CD4-positive, alpha-beta T cell (primary cell): ENCODE measurements at regions not wholly inside any gene's neighbourhood (a gene's known extent, or its start where the extent isn't known, plus 50 kb on each side); places are given as distances from the start of the nearest gene placed in this dataset.

Experiments used
- ATAC-seq: fragments of 200-7000 bp; cut with Tn5 transposase; one replicate; pipeline ENCODE4 v1.10.0; 2022; ENCODE audit warnings: mild to moderate bottlenecking; ENCODE audit not compliant: poor library complexity
- CTCF ChIA-PET: fragments of 350-600 bp; sonication (Branson Sonifier 250); formaldehyde crosslinking; loops from one replicate; lab custom pipeline; 2021; ENCODE audit warnings: antibody characterized with exemption, inconsistent platforms; lab: Charles Lee
- POLR2A ChIA-PET: fragments of 350-600 bp; sonication (Branson Sonifier 250); formaldehyde crosslinking; loops from one replicate; lab custom pipeline; 2021; ENCODE audit warnings: antibody characterized with exemption, inconsistent platforms; lab: Charles Lee
- DNase-seq, 14 experiments: peaks; one replicate each; pipeline ENCODE4 v3.0.0-alpha.2; 2013 to 2020; ENCODE audit warnings: mixed read lengths in 2 of 14
- H3K27ac ChIP-seq, 2 donors: one replicate each; pipeline versions ENCODE4 v1.5.1 to v1.7.0; 2013; ENCODE audit warnings: low read length in 2 of 2, low read depth in 1 of 2, mild to moderate bottlenecking in 1 of 2
- H3K27me3 ChIP-seq, 2 experiments: 1 replicate in 1 of 2; 2 replicates in 1 of 2; pipeline versions ENCODE4 v1.6.1 to v1.7.0; 2013; ENCODE audit warnings: low read length in 2 of 2, control low read depth in 1 of 2, mild to moderate bottlenecking in 1 of 2, moderate library complexity in 1 of 2; ENCODE audit not compliant: insufficient read depth in 2 of 2, control insufficient read depth in 1 of 2
- H3K36me3 ChIP-seq: one replicate; pipeline ENCODE4 v1.6.1; 2013; ENCODE audit warnings: low read length, control low read depth; ENCODE audit not compliant: insufficient read depth
- H3K4me1 ChIP-seq: one replicate; pipeline ENCODE4 v1.6.1; 2013; ENCODE audit warnings: low read length, control low read depth; ENCODE audit not compliant: insufficient read depth
- H3K4me3 ChIP-seq: one replicate; pipeline ENCODE4 v1.5.1; 2013; ENCODE audit warnings: mild to moderate bottlenecking, low read length, moderate library complexity
- H3K9me3 ChIP-seq, 2 experiments: 1 replicate in 1 of 2; 2 replicates in 1 of 2; pipeline versions ENCODE4 v1.6.1 to v1.7.0; 2013; ENCODE audit warnings: low read length in 2 of 2, mild to moderate bottlenecking in 2 of 2, control low read depth in 1 of 2, moderate library complexity in 1 of 2; ENCODE audit not compliant: control insufficient read depth in 1 of 2, insufficient read depth in 1 of 2
- H3K27ac Mint-ChIP-seq: one replicate; pipeline ENCODE4 v1.8.0; 2020; ENCODE audit warnings: mixed read lengths
- H3K27me3 Mint-ChIP-seq: one replicate; pipeline ENCODE4 v1.8.0; 2021; ENCODE audit warnings: mixed read lengths
- H3K36me3 Mint-ChIP-seq: one replicate; pipeline ENCODE4 v1.8.0; 2021; ENCODE audit warnings: low read depth, mixed read lengths
- H3K4me1 Mint-ChIP-seq: one replicate; pipeline ENCODE4 v1.8.0; 2021; ENCODE audit warnings: low read depth, mixed read lengths
- H3K4me3 Mint-ChIP-seq: one replicate; pipeline ENCODE4 v1.8.0; 2020; ENCODE audit warnings: mild to moderate bottlenecking, mixed read lengths
- H3K9me3 Mint-ChIP-seq: one replicate; pipeline ENCODE4 v1.8.0; 2020; ENCODE audit warnings: mixed read lengths
- intact Hi-C, 2 experiments: fragments of 100-400 bp; cut with DNase I in 1 of 2; cut with micrococcal nuclease in 1 of 2; formaldehyde crosslinking; loops; one replicate each; pipeline versions ENCODE4 v1.15.1 to v1.9.0; 2023 to 2025; cut with DNase I, micrococcal nuclease
- TF ChIP-seq, protein P1 (sequence below): fragments of 200-600 bp; IDR thresholded peaks from one replicate; pipeline ENCODE4 v1.8.0; 2022; ENCODE audit warnings: antibody characterized with exemption, mild to moderate bottlenecking

DNA sequence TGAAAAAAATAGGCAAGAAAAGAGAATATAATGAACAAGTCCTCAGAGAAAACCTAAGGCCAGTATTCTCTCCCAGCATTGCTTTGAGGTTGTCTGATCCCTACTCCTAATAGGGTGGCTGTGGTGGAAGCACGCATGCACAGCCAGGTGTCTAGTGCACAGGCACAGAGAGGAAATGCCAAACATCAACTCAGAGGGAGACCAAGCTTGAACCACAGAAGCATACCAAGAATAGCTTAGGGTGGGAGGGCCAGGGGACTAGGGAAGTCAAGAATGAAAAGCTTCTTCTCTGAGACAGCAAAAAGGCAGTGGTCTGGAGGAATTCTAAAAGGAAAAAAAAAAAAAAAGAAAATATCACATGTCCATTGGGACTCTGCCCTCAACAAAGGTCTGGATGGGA, 244.1 kb upstream of the API5 start:
- peaks cover 0 to 4% of the 10 kb centered on the region in 2 experiments for H3K9me3 ChIP-seq
- no peak for DNase-seq
- no peak overlapping the region for H3K4me3 ChIP-seq
- CTCF ChIA-PET, result no interaction called here
- H3K4me1 ChIP-seq, result no peaks in the 10 kb centered on the region
- H3K36me3 Mint-ChIP-seq, result no peaks in the 10 kb centered on the region
- no peak overlapping the region for H3K27ac ChIP-seq
- peaks cover 7% of the 10 kb centered on the region for H3K9me3 Mint-ChIP-seq
- intact Hi-C loops, result no loop called here
- no peak overlapping the region for H3K4me3 Mint-ChIP-seq
- no peak for ATAC-seq
- H3K36me3 ChIP-seq, result no peaks in the 10 kb centered on the region
- H3K27me3 ChIP-seq, result no peaks in the 10 kb centered on the region
- no peaks in the 10 kb centered on the region for H3K4me1 Mint-ChIP-seq
- H3K27ac Mint-ChIP-seq, result no peak overlapping the region
- H3K27me3 Mint-ChIP-seq, result no peaks in the 10 kb centered on the region
- POLR2A ChIA-PET, result no interaction called here
- TF ChIP-seq, protein P1, sequence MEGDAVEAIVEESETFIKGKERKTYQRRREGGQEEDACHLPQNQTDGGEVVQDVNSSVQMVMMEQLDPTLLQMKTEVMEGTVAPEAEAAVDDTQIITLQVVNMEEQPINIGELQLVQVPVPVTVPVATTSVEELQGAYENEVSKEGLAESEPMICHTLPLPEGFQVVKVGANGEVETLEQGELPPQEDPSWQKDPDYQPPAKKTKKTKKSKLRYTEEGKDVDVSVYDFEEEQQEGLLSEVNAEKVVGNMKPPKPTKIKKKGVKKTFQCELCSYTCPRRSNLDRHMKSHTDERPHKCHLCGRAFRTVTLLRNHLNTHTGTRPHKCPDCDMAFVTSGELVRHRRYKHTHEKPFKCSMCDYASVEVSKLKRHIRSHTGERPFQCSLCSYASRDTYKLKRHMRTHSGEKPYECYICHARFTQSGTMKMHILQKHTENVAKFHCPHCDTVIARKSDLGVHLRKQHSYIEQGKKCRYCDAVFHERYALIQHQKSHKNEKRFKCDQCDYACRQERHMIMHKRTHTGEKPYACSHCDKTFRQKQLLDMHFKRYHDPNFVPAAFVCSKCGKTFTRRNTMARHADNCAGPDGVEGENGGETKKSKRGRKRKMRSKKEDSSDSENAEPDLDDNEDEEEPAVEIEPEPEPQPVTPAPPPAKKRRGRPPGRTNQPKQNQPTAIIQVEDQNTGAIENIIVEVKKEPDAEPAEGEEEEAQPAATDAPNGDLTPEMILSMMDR, result no peak

DNA sequence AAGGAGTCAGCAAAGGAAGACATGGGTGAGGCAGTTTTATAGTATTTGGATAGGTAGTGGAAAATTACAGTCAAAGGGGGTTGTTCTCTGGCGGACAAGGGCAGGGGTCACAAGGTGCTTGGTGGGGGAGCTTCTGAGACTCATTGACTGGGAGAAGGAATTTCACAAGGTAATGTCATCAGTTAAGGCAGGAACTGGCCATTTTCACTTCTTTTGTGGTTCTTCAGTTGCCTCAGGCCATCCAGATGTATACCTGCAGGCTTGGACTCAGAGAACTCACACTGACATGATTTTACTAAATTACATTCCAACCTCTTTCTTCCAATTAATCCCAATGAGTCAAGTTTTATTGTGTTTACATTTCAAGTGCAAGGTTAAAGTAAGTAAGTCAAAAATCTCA, 240.5 kb upstream of the API5 start:
- Mint-ChIP-seq H3K9me3 (peaks cover 6% of the 10 kb centered on the region), H3K27me3 (no peaks in the 10 kb centered on the region), H3K4me1 (no peaks in the 10 kb centered on the region), H3K27ac (no peak overlapping the region), H3K4me3 (no peak overlapping the region), H3K36me3 (no peaks in the 10 kb centered on the region)
- CTCF ChIA-PET, result no interaction called here
- no peaks in the 10 kb centered on the region for H3K27me3 ChIP-seq
- DNase-seq (no peak), ATAC-seq (no peak)
- TF ChIP-seq, protein P1, result no peak
- H3K4me1 ChIP-seq, result no peaks in the 10 kb centered on the region
- H3K27ac ChIP-seq, result no peak overlapping the region
- H3K4me3 ChIP-seq, result no peak overlapping the region
- intact Hi-C loops, result no loop called here
- H3K36me3 ChIP-seq, result no peaks in the 10 kb centered on the region
- H3K9me3 ChIP-seq, result no peaks in the 10 kb centered on the region
- POLR2A ChIA-PET, result no interaction called here

DNA sequence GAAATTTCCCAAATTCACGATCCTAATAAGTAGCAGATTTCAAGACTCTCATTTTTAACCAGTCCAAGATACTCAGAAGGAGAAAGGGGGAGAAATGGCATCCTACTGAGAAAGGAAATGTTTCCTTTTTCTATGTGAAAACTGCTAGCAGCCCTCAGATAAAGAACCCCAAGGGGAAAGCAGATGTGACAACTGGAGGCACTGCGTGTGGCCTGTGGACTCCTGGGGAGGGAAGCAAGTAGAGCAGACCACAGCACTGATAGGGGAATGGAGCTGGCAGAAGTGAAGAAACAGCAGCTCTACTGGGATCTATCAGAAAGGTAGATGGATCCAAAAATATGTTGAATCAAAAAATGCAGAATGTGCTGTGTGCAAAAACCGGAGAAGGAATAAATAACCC, 239.7 kb upstream of the API5 start:
- Histone ChIP-seq H3K27ac (no peak overlapping the region), H3K4me1 (no peaks in the 10 kb centered on the region), H3K9me3 (no peaks in the 10 kb centered on the region), H3K36me3 (no peaks in the 10 kb centered on the region), H3K4me3 (no peak overlapping the region), H3K27me3 (no peaks in the 10 kb centered on the region)
- Mint-ChIP-seq H3K4me3 (no peak overlapping the region), H3K27me3 (no peaks in the 10 kb centered on the region), H3K4me1 (no peaks in the 10 kb centered on the region), H3K27ac (no peak overlapping the region), H3K36me3 (no peaks in the 10 kb centered on the region), H3K9me3 (peaks cover 6% of the 10 kb centered on the region)
- DNase-seq (no peak), ATAC-seq (no peak)
- intact Hi-C loops, result no loop called here
- ChIA-PET POLR2A (no interaction called here), CTCF (no interaction called here)
- TF ChIP-seq, protein P1, result no peak
